B cell (primary cell): ENCODE measurements at regions not wholly inside any gene's neighbourhood (a gene's known extent, or its start where the extent isn't known, plus 50 kb on each side); places are given as distances from the start of the nearest gene placed in this dataset.

ENCODE experiments used
- ATAC-seq: fragments of 200-7000 bp; cut with Tn5 transposase; one replicate; pipeline ENCODE4 v1.10.0; 2021; ENCODE audit warnings: low read depth, mild to moderate bottlenecking, moderate number of reproducible peaks, moderate library complexity
- CTCF ChIA-PET: fragments of 350-600 bp; sonication (Branson Sonifier 250); formaldehyde crosslinking; loops from one replicate; lab custom pipeline; 2021; ENCODE audit warnings: antibody characterized with exemption, inconsistent platforms; lab: Charles Lee
- POLR2A ChIA-PET: fragments of 350-600 bp; sonication (Branson Sonifier 250); formaldehyde crosslinking; loops from one replicate; lab custom pipeline; 2021; ENCODE audit warnings: antibody characterized with exemption; lab: Charles Lee
- DNase-seq: peaks from one replicate; pipeline ENCODE4 v3.0.0; 2013
- H2AFZ ChIP-seq: 2 replicates; pipeline ENCODE4 v1.6.1; 2012; ENCODE audit warnings: mild to moderate bottlenecking, low read depth, low read length; ENCODE audit not compliant: insufficient read depth, poor library complexity, severe bottlenecking
- H3K27ac ChIP-seq, 2 donors: 1 replicate in 1 of 2; 2 replicates in 1 of 2; pipeline ENCODE4 v1.5.1; 2012 to 2013; ENCODE audit warnings: low read length in 2 of 2, mild to moderate bottlenecking in 2 of 2, moderate library complexity in 1 of 2
- H3K27me3 ChIP-seq, 4 experiments: fragments of 200-600 bp in 1 of 4; sonication (generic) in 1 of 4; replicated peaks in 1 of 4; 1 replicate in 2 of 4; 2 replicates in 2 of 4; pipeline versions ENCODE4 v1.6.1 to v1.7.0; 2013 to 2016; ENCODE audit warnings: low read length in 3 of 4, mild to moderate bottlenecking in 2 of 4, mixed read lengths in 1 of 4, moderate library complexity in 1 of 4; ENCODE audit not compliant: insufficient read depth in 4 of 4, control insufficient read depth in 3 of 4; ENCODE audit errors: control extremely low read depth in 1 of 4
- H3K36me3 ChIP-seq, 2 experiments: replicated peaks in 1 of 2; 1 replicate in 1 of 2; 2 replicates in 1 of 2; pipeline versions ENCODE4 v1.6.1 to v1.7.1; 2013; ENCODE audit warnings: low read length in 1 of 2; ENCODE audit not compliant: insufficient read depth in 2 of 2, control insufficient read depth in 1 of 2; ENCODE audit errors: control extremely low read depth in 1 of 2, extremely low read depth in 1 of 2
- H3K4me1 ChIP-seq, 2 donors: fragments of 200-600 bp in 1 of 2; sonication (generic) in 1 of 2; 1 replicate in 1 of 2; 2 replicates in 1 of 2; pipeline versions ENCODE4 v1.5.1 to v1.6.1; 2013 to 2017; ENCODE audit warnings: low read length in 2 of 2; ENCODE audit not compliant: control insufficient read depth in 2 of 2, insufficient read depth in 2 of 2
- H3K4me2 ChIP-seq: replicated peaks from 2 replicates; pipeline ENCODE3; 2012; ENCODE audit warnings: mild to moderate bottlenecking, low read depth, low read length; ENCODE audit not compliant: poor library complexity, severe bottlenecking
- H3K4me3 ChIP-seq, 5 experiments: fragments of 200-600 bp in 1 of 5; sonication (generic) in 1 of 5; 1 replicate in 3 of 5; 2 replicates in 2 of 5; pipeline versions ENCODE4 v1.5.1 to v1.7.0; 2011 to 2016; ENCODE audit warnings: low read length in 4 of 5, mild to moderate bottlenecking in 4 of 5, low read depth in 2 of 5, control low read depth in 1 of 5, moderate library complexity in 1 of 5; ENCODE audit not compliant: insufficient read depth in 1 of 5; ENCODE audit errors: control extremely low read depth in 1 of 5, extremely low read depth in 1 of 5
- H3K79me2 ChIP-seq: fragments of 200-600 bp; sonication (generic); one replicate; pipeline ENCODE4 v1.6.0; 2016; ENCODE audit warnings: low read length; ENCODE audit not compliant: control insufficient read depth, insufficient read depth
- H3K9ac ChIP-seq: fragments of 200-600 bp; sonication (generic); 2 replicates; pipeline ENCODE4 v1.6.1; 2017; ENCODE audit warnings: mild to moderate bottlenecking, low read length, moderate library complexity
- H3K9me3 ChIP-seq, 3 donors: one replicate each; pipeline versions ENCODE4 v1.6.1 to v1.7.1; 2013; ENCODE audit warnings: low read length in 2 of 3; ENCODE audit not compliant: control insufficient read depth in 2 of 3, insufficient read depth in 1 of 3; ENCODE audit errors: control extremely low read depth in 1 of 3
- H4K20me1 ChIP-seq: 2 replicates; pipeline ENCODE4 v1.6.0; 2012; ENCODE audit warnings: mild to moderate bottlenecking, low read length; ENCODE audit not compliant: insufficient read depth, control insufficient read depth, poor library complexity, severe bottlenecking
- H3K27ac Mint-ChIP-seq: one replicate; pipeline ENCODE4 v1.8.0; 2021; ENCODE audit warnings: mixed read lengths
- H3K27me3 Mint-ChIP-seq: one replicate; pipeline ENCODE4 v1.8.0; 2021; ENCODE audit warnings: mixed read lengths
- H3K4me1 Mint-ChIP-seq: one replicate; pipeline ENCODE4 v1.8.0; 2021; ENCODE audit warnings: mixed read lengths
- H3K4me3 Mint-ChIP-seq: one replicate; pipeline ENCODE4 v1.8.0; 2021; ENCODE audit warnings: mixed read lengths
- H3K9me3 Mint-ChIP-seq: one replicate; pipeline ENCODE4 v1.8.0; 2022; ENCODE audit warnings: mixed read lengths; ENCODE audit not compliant: insufficient read depth
- EZH2 ChIP-seq: IDR thresholded peaks from 2 replicates; pipeline ENCODE4 v1.6.1; 2012; ENCODE audit warnings: borderline replicate concordance, low read depth, mild to moderate bottlenecking, moderate library complexity, low read length; ENCODE audit not compliant: insufficient read depth, poor library complexity, severe bottlenecking
- WGBS: methylation state at CpG from one replicate; pipeline ENCODE4 v1.1.5; 2013; ENCODE audit warnings: missing lambda C conversion rate; ENCODE audit not compliant: insufficient coverage; 5-methylcytosine and 5-hydroxymethylcytosine counted together
- intact Hi-C: fragments of 100-400 bp; cut with micrococcal nuclease; formaldehyde crosslinking; loops from one replicate; pipeline ENCODE4 v1.10.0; 2022
- TF ChIP-seq, protein P1 (sequence below): fragments of 200-600 bp; IDR thresholded peaks from one replicate; pipeline ENCODE4 v1.8.0; 2022; ENCODE audit warnings: antibody characterized with exemption, mild to moderate bottlenecking

DNA sequence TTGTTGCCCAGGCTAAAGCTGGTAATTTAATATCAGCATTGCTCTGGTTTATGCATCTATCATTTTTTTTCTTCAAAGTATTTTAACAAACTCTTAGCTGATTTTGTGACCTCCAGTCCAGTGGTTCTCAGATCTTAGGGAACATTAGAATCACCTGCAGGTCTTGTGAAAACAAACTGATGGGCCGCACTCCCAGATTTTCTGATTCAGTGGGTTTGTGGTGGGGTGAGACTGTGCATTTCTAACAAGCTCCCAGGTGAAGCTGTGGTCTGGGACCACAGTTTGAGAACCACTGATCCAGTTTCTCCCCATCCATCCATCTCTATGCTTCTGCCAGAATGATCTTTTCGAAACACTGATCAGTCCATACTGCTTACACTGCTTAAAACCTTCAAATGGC is 305.7 kb upstream of the USP24 start:
- H3K4me3 ChIP-seq, result no peak overlapping the region

DNA sequence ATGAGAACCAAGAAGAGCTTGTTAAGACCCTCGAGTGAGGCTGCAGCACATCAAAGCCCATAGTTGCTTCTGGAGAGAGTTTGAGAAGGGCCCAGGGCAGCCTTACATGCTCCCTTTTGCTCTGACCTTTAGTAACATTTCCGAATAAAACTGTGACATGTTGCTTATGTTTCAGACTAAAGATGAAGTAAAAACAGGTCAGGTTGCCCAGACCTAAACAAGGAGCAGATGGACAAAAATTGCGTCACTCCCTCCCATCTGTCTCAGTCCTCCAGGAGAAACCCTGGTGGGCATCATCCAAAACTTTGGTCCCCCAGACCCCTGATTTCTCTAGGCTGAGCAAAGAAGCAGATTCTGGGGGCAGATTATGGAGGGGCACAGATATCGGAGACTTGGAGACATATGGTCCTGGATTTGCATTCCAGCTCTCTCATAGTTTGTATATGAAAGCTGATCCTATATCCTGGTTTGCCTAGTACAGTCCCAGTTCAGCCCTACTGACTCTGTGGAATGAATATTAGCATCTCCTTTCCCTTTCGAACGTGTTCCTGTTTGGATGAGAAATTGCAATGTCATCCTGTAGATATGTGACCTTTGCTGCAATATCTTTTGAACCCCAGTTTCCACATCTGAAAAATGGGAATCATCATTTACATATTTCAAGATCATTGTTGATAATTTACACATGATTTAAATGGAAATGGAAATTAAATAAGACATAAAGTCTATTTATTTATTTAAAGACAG is 304.9 kb upstream of the USP24 start:
- ChIA-PET CTCF (no interaction called here), POLR2A (no interaction called here)
- DNase-seq (no peak), ATAC-seq (no peak)
- intact Hi-C loops, result no loop called here
- WGBS, result 88% methylated on average over 3 of the region's 6 CpGs
- Histone ChIP-seq H3K27ac (no peak overlapping the region), H2AFZ (no peak overlapping the region), H4K20me1 (no peaks in the 10 kb centered on the region), H3K27me3 (peaks cover 0 to 2% (median 0%) of the 10 kb centered on the region in 4 experiments), H3K9me3 (no peaks in the 10 kb centered on the region), H3K4me2 (no peak overlapping the region), H3K79me2 (no peaks in the 10 kb centered on the region), H3K36me3 (no peaks in the 10 kb centered on the region), H3K4me3 (no peak overlapping the region), H3K9ac (no peak overlapping the region), H3K4me1 (no peaks in the 10 kb centered on the region)
- no peak overlapping the region for H3K4me3 Mint-ChIP-seq
- TF ChIP-seq EZH2, result no peak
- TF ChIP-seq, protein P1, sequence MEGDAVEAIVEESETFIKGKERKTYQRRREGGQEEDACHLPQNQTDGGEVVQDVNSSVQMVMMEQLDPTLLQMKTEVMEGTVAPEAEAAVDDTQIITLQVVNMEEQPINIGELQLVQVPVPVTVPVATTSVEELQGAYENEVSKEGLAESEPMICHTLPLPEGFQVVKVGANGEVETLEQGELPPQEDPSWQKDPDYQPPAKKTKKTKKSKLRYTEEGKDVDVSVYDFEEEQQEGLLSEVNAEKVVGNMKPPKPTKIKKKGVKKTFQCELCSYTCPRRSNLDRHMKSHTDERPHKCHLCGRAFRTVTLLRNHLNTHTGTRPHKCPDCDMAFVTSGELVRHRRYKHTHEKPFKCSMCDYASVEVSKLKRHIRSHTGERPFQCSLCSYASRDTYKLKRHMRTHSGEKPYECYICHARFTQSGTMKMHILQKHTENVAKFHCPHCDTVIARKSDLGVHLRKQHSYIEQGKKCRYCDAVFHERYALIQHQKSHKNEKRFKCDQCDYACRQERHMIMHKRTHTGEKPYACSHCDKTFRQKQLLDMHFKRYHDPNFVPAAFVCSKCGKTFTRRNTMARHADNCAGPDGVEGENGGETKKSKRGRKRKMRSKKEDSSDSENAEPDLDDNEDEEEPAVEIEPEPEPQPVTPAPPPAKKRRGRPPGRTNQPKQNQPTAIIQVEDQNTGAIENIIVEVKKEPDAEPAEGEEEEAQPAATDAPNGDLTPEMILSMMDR, result no peak
- no peak overlapping the region for H3K27ac Mint-ChIP-seq
- H3K27me3 Mint-ChIP-seq, result peaks cover 26% of the 10 kb centered on the region
- no peaks in the 10 kb centered on the region for H3K9me3 Mint-ChIP-seq
- no peaks in the 10 kb centered on the region for H3K4me1 Mint-ChIP-seq

More for the DNA sequence above, 305.7 kb upstream of the USP24 start:
- Mint-ChIP-seq H3K4me1 (no peaks in the 10 kb centered on the region), H3K27me3 (peaks cover 27% of the 10 kb centered on the region), H3K4me3 (no peak overlapping the region), H3K9me3 (no peaks in the 10 kb centered on the region), H3K27ac (no peak overlapping the region)
- CTCF ChIA-PET, result no interaction called here
- WGBS, result 62% methylated on average over 1 of the region's 2 CpGs
- no peak overlapping the region for H3K27ac ChIP-seq
- H3K27me3 ChIP-seq, result peaks cover 0 to 2% (median 0%) of the 10 kb centered on the region in 4 experiments
- no peak overlapping the region for H2AFZ ChIP-seq
- no peaks in the 10 kb centered on the region for H3K36me3 ChIP-seq
- POLR2A ChIA-PET, result no interaction called here
- no peak for DNase-seq
- H3K4me2 ChIP-seq, result no peak overlapping the region
- ATAC-seq, result no peak
- H4K20me1 ChIP-seq, result no peaks in the 10 kb centered on the region
- no peaks in the 10 kb centered on the region for H3K79me2 ChIP-seq
- TF ChIP-seq, protein P1, result no peak
- TF ChIP-seq EZH2, result no peak
- H3K9ac ChIP-seq, result no peak overlapping the region
- H3K9me3 ChIP-seq, result no peaks in the 10 kb centered on the region
- H3K4me1 ChIP-seq, result no peaks in the 10 kb centered on the region
- intact Hi-C loops, result no loop called here
